ENCODE measurements at regions not wholly inside any gene's neighbourhood (a gene's known extent, or its start where the extent isn't known, plus 50 kb on each side); places are given as distances from the start of the nearest gene placed in this dataset.

DNA sequence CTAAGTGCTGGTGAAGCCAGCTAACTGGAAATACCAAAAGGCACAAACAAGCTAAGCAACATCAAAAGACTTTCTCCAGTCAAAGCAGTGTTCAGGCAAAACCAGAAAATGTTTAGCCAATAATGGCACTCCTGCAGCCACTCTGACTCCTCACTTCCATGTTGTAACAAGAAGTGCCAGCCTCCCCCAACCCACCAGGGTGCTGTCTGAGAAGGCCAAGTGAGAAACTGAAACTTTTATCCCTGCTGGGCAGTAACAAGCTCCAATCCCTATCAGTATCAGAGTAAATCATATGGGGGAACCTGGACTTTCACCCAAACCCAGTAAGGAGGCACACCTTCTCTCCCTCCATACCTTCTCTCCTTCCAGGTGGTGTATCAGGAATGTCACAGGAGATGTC, 414.8 kb upstream of the NMUR2 start:
- Mint-ChIP-seq H3K4me3 (ENCODE audit: unreplicated experiment) (no peak overlapping the region), H3K27me3 (ENCODE audit: insufficient read depth, unreplicated experiment) (no peaks in the 10 kb centered on the region), H3K9me3 (ENCODE audit: unreplicated experiment) (no peaks in the 10 kb centered on the region), H3K27ac (ENCODE audit: low read depth, unreplicated experiment) (no peak overlapping the region), H3K36me3 (ENCODE audit: insufficient read depth, unreplicated experiment) (no peaks in the 10 kb centered on the region), H3K4me1 (ENCODE audit: insufficient read depth, unreplicated experiment) (no peaks in the 10 kb centered on the region)
- intact Hi-C loops (cut with micrococcal nuclease) = no loop called here
- no TSS peak for BruUV-seq (replicated peaks)
- no peak for DNase-seq (ENCODE audit: unreplicated experiment)
- TF ChIP-seq, protein P1, sequence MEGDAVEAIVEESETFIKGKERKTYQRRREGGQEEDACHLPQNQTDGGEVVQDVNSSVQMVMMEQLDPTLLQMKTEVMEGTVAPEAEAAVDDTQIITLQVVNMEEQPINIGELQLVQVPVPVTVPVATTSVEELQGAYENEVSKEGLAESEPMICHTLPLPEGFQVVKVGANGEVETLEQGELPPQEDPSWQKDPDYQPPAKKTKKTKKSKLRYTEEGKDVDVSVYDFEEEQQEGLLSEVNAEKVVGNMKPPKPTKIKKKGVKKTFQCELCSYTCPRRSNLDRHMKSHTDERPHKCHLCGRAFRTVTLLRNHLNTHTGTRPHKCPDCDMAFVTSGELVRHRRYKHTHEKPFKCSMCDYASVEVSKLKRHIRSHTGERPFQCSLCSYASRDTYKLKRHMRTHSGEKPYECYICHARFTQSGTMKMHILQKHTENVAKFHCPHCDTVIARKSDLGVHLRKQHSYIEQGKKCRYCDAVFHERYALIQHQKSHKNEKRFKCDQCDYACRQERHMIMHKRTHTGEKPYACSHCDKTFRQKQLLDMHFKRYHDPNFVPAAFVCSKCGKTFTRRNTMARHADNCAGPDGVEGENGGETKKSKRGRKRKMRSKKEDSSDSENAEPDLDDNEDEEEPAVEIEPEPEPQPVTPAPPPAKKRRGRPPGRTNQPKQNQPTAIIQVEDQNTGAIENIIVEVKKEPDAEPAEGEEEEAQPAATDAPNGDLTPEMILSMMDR (IDR thresholded peaks at IDR 0.05; ENCODE audit: unreplicated experiment) = no peak
- POLR2A ChIA-PET = no interaction called here
- CTCF ChIA-PET = interaction anchor here (0.6 to 2.0 kb wide), 4 partner anchors 11 to 328 kb away, joined by 4 to 5 read pairs (median 4); no protein-coding TSS in a partner anchor

DNA sequence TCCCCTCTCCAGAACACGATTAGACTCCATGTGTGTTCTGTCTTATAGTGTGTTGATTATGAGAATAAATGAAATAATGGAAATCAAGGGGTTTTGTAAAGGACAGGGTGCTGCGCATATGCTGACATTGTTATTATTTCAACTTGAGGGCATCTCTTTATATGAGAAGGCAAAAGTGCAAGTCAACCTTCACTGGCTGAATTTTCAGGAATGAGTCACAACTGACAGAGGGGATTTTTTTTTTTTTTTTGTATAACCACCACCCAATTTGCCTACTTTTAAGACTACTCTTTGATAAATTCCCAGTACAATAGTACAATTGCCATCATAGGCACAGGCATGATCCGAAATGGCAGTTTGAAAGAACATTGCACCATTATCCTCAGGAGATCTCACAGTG, 419.2 kb upstream of the NMUR2 start:
- TF ChIP-seq, protein P1 (IDR thresholded peaks at IDR 0.05; ENCODE audit: unreplicated experiment) = no peak
- CTCF ChIA-PET = interaction anchor here (1.3 kb wide), 1 partner anchor 15 kb away, joined by 4 read pairs; no protein-coding TSS in a partner anchor
- no TSS peak for BruUV-seq (replicated peaks)
- Mint-ChIP-seq H3K4me3 (ENCODE audit: unreplicated experiment) (no peak overlapping the region), H3K27me3 (ENCODE audit: insufficient read depth, unreplicated experiment) (no peaks in the 10 kb centered on the region), H3K9me3 (ENCODE audit: unreplicated experiment) (no peaks in the 10 kb centered on the region), H3K4me1 (ENCODE audit: insufficient read depth, unreplicated experiment) (no peaks in the 10 kb centered on the region), H3K36me3 (ENCODE audit: insufficient read depth, unreplicated experiment) (no peaks in the 10 kb centered on the region), H3K27ac (ENCODE audit: low read depth, unreplicated experiment) (no peak overlapping the region)
- POLR2A ChIA-PET = interaction anchor here (0.7 kb wide), 1 partner anchor 376 kb away, joined by 3 read pairs; no protein-coding TSS in a partner anchor
- no peak for DNase-seq (ENCODE audit: unreplicated experiment)
- intact Hi-C loops (cut with micrococcal nuclease) = no loop called here

DNA sequence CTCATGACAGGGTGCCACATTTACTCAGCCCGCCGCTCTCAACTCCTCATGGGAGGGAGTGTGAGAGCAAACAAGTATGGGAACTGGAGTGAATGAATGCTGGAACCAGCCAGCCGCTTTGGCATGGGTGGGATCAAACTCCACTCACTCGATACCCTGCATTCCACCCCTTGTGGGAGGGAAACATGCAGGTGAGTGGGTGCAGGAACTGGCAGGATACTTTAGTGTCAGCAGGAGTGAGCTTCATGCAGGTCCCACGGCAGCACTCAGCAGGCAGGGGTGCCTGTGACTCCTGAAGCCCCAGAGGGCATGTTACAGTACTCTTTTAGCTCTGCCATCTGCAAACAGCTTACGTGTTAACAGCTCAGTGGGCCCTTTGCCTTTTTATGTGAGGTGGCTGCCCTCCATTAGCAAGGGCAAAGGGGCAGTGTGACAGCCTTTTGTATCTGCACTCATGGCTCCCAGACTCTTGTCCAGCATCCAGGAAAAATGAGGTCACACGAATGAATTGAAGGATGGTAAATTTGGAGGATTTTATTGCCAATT, 433.2 kb upstream of the NMUR2 start:
- intact Hi-C loops (cut with micrococcal nuclease) = no loop called here
- H3K4me3 Mint-ChIP-seq (ENCODE audit: unreplicated experiment) = no peak overlapping the region
- POLR2A ChIA-PET = no interaction called here

DNA sequence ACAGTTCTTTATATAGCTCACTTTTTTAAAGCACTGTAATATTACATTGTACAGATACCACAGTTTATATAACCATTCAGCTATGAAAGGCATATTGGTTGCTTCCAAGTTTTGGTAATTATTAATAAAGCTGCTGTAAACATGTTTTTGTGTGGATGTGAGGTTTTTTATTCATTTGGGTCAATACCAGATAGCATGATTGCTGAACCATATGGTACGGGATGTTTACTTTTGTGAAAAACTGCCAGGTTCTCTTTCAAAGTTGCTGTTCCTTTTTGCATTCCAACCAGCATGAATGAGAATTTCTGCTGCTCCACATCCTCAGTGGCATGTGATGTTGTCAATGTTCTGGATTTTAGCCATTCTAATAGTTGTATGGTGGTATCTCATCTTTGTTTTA, 439.6 kb upstream of the NMUR2 start:
- H3K9me3 Mint-ChIP-seq (ENCODE audit: unreplicated experiment) = no peaks in the 10 kb centered on the region
- no TSS peak for BruUV-seq (replicated peaks)
- CTCF ChIA-PET = interaction anchor here (1.0 to 1.2 kb wide), 2 partner anchors 304 to 317 kb away, joined by 3 to 4 read pairs; no protein-coding TSS in a partner anchor
- no peaks in the 10 kb centered on the region for H3K27me3 Mint-ChIP-seq (ENCODE audit: insufficient read depth, unreplicated experiment)
- POLR2A ChIA-PET = no interaction called here
- no peak overlapping the region for H3K27ac Mint-ChIP-seq (ENCODE audit: low read depth, unreplicated experiment)
- no peak overlapping the region for H3K4me3 Mint-ChIP-seq (ENCODE audit: unreplicated experiment)
- DNase-seq (ENCODE audit: unreplicated experiment) = no peak
- no peaks in the 10 kb centered on the region for H3K36me3 Mint-ChIP-seq (ENCODE audit: insufficient read depth, unreplicated experiment)
- TF ChIP-seq, protein P1 (IDR thresholded peaks at IDR 0.05; ENCODE audit: unreplicated experiment) = no peak
- no peaks in the 10 kb centered on the region for H3K4me1 Mint-ChIP-seq (ENCODE audit: insufficient read depth, unreplicated experiment)
- intact Hi-C loops (cut with micrococcal nuclease) = no loop called here

More for the DNA sequence above, 433.2 kb upstream of the NMUR2 start:
- Mint-ChIP-seq H3K9me3 (ENCODE audit: unreplicated experiment) (no peaks in the 10 kb centered on the region), H3K27ac (ENCODE audit: low read depth, unreplicated experiment) (no peak overlapping the region), H3K36me3 (ENCODE audit: insufficient read depth, unreplicated experiment) (no peaks in the 10 kb centered on the region), H3K4me1 (ENCODE audit: insufficient read depth, unreplicated experiment) (no peaks in the 10 kb centered on the region), H3K27me3 (ENCODE audit: insufficient read depth, unreplicated experiment) (no peaks in the 10 kb centered on the region)
- no peak for DNase-seq (ENCODE audit: unreplicated experiment)
- CTCF ChIA-PET = no interaction called here
- TF ChIP-seq, protein P1 (IDR thresholded peaks at IDR 0.05; ENCODE audit: unreplicated experiment) = no peak
- no TSS peak for BruUV-seq (replicated peaks)
